DMS153 treated with DMSO at 0.1 percent for 48 hours (cell line): ENCODE measurements at regions not wholly inside any gene's neighbourhood (a gene's known extent, or its start where the extent isn't known, plus 50 kb on each side); places are given as distances from the start of the nearest gene placed in this dataset.
"Not testable (repeated sequence)": the region's sequence is repeated elsewhere in the genome, so short reads cannot be mapped to it uniquely, and the experiment has no call there.

Experiments
- DNase-seq: peaks from one replicate; lab custom pipeline; 2025; ENCODE audit not compliant: unreplicated experiment; lab: John Stamatoyannopoulos, UW

GRCh38 chr13:112145551-112146360, 78.8 kb downstream of the SOX1 start:
- DNase-seq: no peak

DNA sequence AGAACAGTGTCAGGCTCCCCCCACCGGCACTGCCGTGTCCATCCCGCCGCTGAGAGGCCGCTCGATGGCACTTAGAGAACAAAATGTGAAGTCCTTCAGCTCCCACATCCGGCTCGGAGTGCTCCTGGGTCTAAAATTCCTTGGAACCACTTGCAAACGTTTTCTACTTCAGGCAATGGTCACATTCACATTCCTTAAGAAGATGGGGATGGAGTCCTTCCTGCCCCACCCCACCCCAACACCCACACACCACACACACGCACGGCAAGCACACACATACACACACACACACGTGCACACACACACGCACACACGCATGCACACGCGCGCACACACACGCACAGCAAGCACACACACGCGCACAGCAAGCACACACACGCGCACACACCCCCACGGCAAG, 83.4 kb downstream of the SOX1 start:
- no peak for DNase-seq

- no peak for DNase-seq
These were observed 85.9 kb downstream of the SOX1 start for GRCh38 chr13:112152846-112153245.

DNA sequence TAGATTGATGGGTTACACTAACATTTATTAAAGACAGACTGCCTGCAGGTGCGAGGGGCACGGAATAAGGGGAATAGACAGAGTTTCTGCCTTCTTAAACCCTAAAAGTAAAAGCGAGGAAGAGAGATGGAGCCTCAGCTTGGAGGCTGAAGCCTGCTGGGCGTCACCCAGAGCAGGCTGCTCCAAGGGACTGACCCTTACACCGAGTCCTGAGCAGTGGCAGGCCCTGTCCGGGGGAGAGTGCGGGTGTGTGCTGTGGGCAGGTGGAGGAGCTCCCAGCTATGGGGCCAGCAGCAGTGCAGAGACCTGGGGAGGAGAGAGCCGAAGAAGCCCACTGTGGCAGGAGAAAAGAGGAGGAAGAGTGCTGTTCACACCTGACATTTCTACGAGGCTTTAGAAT, 86.4 kb downstream of the SOX1 start:
- no peak for DNase-seq

- DNase-seq: no peak
These were observed 86.9 kb downstream of the SOX1 start for GRCh38 chr13:112153846-112154245.

- no peak for DNase-seq
These were observed 87.5 kb downstream of the SOX1 start for GRCh38 chr13:112154301-112155060.

- no peak for DNase-seq
These were observed 92.0 kb downstream of the SOX1 start for GRCh38 chr13:112158961-112159360.

DNA sequence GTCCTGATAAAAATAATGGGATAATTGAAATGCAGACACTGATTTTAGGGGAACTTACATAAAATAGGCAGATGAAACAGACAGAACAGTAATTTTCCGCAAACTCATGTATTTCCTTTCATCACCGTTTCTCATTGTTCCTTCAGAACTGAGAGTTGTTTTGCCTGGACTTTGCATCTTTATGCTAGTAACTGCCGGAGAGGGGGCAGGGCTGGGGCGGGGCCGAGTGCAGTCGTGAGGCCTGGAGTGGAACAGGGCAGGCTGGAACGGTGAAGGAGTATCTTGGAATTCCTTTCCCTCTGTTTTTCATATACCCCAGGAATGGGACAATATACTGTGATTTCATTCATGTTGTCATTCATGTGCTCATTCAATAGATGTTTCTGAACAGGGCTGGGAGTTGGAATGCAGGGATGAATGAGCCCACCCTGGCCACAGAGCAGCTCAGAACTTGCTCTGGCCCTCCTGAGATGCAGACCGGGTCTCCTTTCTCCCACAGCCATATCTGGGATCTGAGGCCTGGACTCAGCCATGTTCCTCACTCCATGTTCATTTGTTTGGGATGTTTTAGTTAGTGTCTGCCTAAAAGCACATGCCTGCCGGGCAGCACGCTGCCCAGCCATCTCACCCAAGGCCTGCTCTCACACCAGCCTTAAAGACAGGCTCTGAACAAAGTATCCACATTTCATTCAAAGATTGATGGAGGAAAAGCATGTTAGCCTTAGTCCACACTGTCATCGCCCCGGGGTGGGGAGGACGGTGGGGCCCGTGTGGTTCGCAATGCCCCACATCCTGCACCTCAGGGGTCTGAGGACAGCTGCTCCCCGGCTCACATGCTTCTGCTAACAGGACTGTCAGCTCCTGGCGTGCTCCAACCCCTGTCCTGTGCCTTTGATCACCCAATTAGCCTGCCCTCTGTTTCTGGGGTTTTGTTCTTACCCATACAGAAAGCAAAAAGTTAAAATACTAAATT, 92.9 kb downstream of the SOX1 start:
- no peak for DNase-seq

DNA sequence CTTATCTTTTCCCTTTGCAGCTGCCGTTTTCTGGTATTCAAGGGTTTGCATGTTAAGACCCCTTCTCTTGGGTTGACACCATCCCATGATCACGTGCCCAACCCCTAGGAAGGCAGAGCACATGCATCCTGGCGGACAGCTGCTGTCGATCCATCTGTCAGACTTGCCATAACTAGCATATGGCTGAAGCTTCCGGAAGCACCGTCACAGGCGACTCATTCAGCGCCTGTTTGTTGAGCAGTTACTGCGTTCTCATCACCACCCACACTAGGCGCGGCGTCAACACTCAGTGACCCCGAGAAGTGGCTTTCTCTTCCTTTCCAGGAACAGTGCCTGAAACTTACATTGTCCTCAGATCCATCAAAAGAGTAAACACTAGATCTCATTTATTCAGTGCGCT, 93.6 kb downstream of the SOX1 start:
- DNase-seq: no peak

DNA sequence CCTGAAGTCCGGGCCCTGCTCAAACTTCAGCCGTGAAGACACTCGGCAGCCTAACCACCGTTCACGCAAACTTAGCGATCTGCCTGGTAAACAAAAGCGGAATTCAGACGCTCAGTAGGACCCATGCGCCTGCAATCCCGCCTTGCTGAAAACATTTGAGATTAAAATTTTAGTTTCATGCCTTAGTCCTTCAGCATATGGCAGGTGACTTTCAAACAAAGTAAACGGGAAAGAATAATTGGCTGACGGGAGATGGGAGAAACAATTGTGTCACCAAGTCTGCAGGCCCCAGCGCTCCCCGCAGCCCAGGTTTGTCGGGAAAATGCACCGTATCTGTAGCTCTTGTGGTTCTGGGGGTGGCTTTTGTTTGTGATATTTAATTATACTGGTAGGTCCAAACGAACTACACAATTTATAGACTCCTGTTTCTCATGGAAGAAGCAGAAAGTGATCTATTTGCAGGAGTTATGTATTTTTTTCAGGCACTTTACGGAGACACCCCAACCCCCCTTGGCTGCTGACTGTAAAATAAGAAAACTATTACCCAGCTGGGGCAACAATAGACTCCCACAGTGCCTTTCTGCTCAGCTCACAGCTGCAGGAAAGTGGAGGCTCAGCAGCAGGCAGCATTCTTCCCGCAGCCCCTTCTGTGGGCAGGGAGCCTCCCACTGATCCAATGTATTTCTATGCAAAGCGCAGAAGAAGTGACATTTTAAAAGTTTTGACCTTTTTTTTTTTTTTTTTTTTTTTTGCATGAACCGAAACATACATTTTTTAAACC, 94.8 kb downstream of the SOX1 start:
- DNase-seq: no peak

DNA sequence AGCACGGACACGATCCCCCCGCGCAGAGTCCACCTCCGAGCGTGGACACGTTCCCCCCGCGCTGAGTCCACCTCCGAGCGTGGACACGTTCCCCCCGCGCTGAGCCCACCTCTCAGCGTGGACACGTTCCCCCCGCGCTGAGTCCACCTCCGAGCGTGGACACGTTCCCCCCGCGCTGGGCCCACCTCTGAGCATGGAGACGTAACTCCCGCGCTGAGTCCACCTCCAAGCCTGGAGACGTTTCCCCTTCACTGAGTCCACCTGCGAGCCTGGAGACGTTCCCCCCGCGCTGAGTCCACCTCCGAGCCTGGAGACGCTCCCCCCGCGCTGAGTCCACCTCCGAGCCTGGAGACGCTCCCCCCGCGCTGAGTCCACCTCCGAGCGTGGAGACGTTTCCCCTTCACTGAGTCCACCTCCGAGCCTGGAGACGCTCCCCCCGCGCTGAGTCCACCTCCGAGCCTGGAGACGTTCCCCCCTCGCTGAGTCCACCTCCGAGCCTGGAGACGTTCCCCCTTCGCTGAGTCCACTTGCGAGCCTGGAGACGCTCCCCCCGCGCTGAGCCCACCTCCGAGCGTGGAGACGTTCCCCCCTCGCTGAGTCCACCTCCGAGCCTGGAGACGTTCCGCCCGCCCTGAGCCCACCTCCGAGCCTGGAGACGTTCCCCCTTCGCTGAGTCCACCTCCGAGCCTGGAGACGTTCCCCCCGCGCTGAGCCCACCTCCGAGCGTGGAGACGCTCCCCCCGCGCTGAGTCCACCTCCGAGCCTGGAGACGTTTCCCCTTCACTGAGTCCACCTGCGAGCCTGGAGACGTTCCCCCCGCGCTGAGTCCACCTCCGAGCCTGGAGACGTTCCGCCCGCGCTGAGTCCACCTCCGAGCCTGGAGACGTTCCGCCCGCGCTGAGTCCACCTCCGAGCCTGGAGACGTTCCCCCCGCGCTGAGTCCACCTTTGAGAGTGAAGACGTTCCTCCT, 97.0 kb downstream of the SOX1 start:
- DNase-seq: not testable (repeated sequence)

- no peak for DNase-seq
These were observed 98.8 kb downstream of the SOX1 start for GRCh38 chr13:112165712-112166111.

GRCh38 chr13:112168761-112169160, 101.8 kb downstream of the SOX1 start:
- no peak for DNase-seq

GRCh38 chr13:112169941-112170822, 103.2 kb downstream of the SOX1 start:
- no peak for DNase-seq

DNA sequence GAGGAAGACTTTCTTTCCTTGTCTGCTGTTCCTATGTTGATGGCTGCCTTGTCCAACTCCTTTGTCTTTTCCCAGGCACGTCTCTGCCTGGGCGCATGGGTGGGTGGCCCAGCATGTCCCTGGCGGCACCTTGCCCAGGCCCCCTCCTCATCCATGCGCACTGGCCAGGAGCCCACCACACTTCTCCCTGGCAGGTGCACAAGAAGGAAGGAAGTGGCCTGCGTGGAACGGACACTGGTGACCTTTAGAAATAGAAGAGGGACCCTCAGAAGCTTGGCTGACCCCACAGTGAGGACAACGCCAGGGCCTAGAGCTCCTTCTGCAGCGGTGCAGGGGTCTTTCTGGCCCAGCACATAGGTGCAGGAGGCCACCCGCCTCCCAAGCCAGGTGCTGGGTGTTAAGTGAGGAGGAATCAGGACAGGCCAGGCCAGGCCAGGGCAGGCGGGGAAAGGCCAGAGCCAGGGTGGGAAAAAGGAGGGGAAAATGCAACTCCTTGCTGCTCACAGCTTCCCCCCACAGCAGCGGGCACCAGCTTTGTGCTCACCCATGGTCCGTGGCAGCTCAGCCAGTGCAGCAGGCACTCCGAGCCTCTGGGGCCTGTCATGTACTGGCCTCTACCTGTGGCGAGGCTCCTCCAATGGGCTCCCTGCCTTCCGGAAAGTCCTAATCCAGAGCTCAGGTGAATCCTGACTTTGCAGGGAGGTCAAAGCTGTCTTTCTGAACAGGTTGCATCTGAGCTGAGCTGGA, 104.0 kb downstream of the SOX1 start:
- no peak for DNase-seq

DNA sequence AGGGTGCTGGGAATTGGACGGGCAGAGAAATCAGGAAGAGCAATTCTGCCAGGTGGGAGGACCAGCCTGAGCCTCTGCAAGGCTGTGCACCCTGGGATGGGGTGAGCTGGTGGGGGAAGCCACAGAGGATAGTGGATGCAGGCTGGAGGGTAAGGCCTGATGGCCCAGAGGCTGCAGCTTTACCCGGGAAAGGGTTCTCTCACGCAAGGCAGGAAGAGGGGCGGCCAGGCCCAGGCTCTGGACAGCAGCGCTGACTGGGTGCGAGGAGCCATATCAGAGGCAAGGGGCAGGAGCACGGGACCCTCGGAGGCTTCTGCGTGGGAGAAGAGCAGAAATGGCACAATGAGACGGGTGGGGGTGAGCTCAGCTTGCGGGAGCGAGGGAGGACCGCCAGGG, 104.6 kb downstream of the SOX1 start:
- DNase-seq: no peak

GRCh38 chr13:112172017-112172416, 105.1 kb downstream of the SOX1 start:
- no peak for DNase-seq
